ENCODE measurements at regions not wholly inside any gene's neighbourhood (a gene's known extent, or its start where the extent isn't known, plus 50 kb on each side); places are given as distances from the start of the nearest gene placed in this dataset.
A peak's percentile ranks its signal among the peaks of the same experiment; 100 is the strongest.

DNA sequence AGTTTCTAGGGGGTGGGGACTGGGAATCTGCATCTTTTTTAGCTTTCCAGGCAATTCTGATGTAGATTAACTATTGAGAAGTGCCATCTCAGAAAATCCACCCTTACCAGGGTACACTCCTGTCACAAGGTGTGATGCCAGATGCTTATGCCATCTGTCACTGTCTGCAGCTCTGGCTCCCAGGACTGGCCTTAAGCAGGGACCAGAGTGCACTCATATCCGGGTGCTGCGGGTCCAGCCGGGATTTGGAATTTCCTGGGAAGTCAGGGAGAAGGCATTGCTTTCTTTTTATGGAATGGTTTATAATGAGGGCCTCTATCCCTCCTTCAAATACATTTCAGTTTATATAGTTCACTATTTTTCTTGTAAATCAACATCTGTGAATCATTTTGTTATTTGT, 92.6 kb downstream of the TMEM174 start:
- DNase-seq: no peak

DNA sequence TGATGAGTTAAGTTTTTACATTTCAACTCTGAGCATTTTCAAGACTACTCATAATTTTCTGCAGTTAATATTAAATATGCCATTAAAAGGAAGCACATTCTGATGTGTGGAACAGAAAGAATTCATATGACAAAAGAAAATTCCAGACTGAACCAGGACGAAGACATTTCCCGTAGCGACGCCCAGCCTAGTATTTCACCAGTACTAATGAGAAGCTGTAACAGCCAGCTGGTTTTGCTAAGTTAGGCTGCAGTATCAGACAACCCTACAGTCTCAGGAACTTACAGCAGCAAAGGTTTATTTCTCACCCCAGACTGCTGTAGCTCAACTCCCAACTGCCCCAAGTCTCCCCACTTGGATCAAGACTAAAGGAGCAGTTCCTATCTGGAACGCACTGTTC, 91.6 kb downstream of the TMEM174 start:
- DNase-seq: no peak

DNA sequence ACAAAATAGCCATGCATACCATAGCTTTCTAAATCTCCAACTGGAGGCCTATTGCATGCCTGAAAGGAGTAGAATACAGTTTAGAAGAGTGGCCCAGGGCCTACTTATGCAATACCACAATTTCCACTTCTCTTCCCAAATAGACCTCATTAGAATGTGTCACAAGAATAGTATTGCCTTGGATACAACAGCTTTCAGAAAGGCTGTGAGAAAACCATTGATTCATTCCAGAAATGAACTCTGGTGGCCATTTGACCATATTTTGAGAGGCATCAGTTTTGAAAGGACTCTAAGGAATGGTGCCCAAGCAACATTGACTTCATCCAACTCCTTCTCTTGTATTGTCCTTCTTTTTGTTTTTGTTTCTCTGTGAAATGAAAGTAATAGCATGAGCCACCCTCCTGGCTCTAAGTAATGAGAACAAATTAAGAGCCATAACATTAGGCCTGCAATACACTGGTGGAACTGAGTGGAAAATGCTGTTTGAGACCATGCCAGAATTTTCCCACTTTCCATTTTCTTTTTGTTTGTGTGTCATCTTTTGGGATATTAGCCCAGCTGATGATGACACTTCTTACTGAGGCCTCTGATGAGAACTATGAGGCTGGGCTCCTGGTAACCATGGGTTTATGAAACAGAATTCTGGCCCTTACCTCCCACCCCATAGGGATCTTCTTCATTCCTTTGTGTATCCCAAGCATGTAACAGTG, 90.2 kb downstream of the TMEM174 start:
- DNase-seq: no peak

DNA sequence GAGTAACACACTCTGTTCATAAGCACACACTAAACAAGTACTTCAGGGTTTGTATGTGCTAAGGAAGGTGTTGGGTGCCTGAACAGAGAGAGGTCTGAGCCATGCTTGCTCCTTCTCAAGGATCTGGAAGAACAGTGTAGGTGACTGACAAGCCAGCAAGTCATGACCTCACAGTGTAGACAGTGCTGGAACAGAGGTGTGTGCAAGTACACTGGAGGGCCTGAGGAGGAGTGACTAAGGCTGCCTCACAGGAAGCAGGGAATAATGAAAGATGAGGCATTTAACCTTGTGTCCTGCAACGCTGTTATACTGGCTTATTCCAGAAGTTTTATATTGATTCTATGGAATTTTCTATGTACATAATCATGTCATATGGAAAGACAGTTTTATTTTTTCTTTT, 83.9 kb downstream of the TMEM174 start:
- DNase-seq: no peak

DNA sequence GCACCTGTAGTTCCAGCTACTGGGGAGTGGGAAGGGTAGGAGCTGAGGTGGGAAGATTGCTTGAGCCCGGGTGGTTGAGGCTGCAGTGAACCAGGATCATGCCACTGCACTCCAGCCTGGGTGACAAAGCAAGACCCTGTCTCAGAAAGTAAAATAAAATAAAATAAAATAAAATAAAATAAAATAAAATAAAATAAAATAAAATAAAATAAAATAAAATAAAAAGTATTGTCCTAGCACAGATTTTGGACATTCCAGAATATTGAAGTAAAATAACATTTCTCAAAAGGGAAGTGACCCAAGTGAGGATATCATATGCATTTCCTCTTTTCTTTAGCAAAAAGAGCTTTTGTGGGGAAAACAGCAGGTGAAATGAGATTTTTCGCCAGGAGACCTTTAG, 83.5 kb downstream of the TMEM174 start:
- no peak for DNase-seq

DNA sequence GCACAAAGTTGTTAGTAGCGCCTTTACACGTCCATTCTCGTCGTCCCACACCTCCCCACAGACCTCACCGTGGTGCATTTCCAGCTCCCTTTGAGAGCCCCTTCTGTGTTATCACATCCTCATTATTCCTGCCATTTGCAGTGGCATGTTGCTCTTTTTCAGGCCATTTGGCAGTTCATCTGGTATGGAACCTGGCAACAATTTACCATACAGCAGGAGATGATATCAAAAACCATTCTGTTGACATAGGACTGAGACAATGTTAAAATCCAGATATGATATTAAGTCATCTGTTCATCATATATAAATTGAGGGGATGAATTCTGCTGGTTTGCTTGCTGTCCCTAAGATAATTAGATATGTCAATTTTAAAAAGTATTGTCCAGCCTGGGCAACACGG, 83.0 kb downstream of the TMEM174 start:
- no peak for DNase-seq

DNA sequence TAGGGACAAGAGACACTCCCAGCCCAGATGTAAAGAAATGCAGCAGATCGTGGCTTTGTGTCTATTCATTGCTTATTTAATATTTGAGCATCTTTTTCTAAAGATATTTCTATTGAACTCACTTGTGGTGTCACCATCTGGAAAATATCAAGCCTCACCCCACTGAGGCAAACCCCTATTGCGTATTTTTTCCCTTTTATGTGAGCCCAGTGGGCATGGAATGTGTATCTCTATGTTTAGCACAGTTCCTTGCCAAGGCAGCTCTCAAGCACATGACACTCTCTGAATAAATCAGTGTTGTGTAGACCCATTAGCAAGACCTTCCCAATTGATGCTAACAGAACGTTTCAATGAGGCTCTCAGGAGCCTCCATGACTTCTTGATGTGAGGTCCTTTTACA, 81.6 kb downstream of the TMEM174 start:
- no peak for DNase-seq

DNA sequence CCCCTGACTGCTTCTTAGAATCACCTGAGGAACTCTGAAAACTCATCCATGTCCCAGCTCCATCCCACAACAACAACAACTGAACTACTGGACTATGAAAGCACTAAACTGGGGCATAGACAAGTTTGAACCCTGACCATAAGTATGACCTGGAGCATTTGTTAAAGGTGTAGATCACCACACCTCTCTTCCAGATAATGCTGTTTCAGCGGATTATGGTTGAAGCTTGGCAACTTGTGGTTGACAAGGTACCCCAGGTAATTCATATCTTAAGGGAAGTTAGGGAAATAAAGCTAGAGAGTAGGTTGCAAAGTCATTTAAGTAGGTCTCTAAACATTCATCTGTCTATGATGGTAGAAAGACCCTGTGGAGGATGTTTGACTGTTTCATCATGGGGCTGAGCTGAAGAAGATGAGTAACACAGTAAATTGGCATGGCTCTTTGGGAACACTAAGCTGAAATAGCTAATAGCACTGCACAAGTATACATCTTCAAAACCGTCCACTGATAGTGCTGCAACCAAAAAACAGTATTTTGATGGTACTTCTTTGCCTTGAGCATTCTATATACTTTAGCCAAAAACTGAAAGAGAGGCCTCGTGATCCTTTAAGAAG, 80.2 kb downstream of the TMEM174 start:
- no peak for DNase-seq

DNA sequence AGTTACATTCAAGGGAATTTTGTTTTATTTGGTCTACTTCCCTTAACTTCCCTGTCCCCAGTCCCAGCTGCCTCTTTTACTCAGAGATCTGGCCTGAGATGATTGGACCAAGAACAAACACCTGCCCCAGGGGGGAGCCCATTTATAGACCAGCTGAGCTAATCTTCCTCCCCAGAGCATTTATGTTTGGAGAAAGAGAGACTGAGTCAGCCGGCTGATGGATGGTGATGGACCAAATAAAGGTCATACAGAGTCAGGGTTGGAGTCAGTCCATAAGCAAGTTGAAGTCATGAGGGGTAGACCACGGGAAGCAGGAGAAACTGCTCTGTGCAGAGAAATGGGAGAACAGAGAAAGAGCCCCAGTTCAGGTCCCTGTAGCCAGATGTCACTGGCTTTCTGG, 77.7 kb downstream of the TMEM174 start:
- DNase-seq: no peak

DNA sequence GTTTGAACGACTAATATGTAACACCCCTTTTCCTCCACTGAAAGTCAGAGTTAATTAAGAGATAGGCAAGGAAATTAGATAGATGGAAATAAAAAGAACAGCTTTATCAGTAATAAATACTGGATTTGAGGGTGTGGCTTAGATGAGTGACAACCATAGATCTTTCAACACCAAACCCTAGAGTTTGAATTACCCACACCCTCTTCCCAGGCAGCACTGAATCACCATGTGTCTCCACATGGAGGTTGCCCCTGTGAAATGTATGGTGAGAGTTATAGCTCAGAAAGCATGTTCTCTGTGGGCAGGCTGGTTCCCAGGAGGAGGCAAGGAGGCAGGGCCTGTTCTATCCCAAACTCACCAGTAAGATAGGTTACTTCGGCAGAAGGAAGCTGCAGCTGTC, 69.7 kb downstream of the TMEM174 start:
- DNase-seq: no peak

DNA sequence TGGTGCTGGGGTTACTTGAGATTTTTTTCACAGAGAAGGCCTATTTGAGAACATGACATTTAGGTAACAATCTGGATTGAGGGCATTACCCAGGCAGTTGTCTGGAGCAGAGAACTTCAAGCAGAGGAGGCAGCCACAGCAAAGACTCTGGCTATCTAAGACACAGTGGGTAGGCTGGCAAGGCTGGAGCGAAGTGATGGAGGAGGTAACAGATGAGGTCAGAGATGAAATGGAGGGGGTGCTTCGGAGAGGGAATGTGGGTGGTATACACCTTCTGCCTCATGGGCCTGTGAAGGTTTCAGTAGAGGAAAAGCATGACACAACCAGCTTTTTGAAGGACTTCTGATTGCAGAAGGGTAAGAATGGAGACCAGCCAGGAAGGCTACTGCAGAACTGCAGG, 65.9 kb downstream of the TMEM174 start:
- no peak for DNase-seq

DNA sequence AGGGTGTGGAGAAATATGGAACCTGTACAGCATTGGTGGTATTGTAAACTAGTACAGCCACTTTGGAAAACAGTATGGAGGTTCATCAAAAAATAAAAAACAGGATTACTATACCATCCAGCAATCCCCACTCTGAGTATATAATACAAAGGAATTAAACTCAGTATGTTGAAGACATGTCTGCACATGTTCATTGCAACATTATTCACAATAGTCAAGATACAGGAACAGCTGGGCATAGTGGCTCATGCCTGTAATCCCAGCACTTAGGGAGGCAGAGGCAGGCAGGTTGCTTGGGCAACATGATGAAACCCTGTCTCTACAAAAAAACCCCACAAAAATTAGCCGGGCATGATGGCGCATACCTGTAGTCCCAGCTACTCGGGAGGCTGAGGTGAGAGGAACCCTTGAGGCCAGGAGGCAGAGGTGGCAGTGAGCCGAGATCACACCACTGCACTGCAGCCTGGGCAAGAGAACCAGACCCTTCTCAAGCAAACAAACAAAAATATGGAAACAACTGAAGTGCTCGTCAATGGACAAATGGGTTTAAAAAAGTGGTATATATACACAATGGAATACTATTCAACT, 63.6 kb downstream of the TMEM174 start:
- no peak for DNase-seq

DNA sequence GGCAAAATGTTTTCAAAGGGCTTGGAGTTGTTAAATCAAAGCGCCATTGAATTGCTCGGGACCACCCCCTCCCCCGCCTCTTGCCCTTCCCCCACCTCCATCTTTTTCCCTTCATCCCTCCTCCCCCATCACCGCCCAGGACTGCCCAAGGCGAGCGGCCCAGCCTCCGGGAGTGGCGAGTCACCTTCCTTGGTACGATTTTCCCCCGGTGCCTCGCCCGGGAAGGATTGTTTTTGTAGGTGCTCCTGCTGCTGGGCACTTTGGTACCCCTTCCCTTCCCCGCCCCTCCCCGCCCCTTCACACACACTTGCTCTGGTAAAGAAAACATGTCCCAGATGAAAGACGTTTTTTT, 61.2 kb downstream of the TMEM174 start:
- DNase-seq: no peak

DNA sequence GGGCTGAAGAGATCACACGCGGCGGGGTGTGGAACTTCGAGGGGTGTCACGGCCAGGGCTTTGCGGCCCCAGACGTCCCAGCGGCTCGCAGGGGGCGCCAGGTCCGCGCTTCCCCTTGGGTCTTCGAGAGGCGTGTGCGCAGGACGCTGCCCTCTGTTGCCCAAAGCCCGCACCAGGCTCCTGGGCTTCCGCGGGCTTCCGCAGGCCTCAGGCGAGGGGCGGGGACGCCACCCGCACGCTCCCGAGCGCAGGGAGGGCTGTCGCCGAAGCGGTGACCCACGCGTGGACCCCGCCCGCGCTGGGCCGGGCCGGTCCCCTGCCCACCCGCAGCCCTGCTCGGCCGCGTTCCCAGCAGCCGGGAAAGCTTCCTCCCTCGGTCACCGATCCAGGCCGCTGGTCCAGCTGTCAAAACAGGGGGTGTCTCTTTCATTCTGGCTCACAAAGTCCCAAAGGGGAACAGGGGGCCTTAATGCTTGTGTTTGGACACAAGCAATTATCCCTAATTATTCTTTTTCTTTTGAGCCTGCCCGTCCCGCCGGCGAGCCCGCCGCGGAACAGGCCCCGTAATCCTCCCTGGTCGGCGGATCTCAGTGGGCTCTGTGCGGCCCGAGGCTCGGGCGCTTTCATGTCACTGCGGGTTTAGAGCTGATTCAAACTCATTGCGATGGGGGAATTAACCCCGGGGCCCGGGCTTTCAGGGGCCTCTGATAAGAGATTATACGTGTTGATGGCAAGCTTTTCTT, 60.6 kb downstream of the TMEM174 start:
- DNase-seq: peak; percentile 70

DNA sequence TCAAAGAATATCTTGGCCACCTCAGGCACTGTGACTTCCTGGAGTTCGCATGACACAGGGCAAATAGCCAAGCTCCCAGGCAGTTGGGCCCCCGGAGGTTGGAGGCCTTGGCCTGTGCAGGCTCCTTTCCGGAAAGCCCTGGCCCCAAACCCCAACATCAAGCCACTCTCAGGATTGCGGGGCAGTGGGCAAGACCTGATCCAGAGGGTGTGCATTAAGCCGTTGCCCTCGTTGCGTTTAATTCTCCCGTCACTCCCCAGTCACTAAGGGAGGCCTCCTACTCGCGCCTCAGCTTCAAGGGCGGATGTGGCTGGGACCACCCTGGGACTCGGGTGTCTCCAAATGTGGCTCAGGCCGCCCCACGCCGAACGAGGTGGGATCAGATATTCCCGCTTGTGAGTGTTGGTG, 60.1 kb downstream of the TMEM174 start:
- DNase-seq: no peak

DNA sequence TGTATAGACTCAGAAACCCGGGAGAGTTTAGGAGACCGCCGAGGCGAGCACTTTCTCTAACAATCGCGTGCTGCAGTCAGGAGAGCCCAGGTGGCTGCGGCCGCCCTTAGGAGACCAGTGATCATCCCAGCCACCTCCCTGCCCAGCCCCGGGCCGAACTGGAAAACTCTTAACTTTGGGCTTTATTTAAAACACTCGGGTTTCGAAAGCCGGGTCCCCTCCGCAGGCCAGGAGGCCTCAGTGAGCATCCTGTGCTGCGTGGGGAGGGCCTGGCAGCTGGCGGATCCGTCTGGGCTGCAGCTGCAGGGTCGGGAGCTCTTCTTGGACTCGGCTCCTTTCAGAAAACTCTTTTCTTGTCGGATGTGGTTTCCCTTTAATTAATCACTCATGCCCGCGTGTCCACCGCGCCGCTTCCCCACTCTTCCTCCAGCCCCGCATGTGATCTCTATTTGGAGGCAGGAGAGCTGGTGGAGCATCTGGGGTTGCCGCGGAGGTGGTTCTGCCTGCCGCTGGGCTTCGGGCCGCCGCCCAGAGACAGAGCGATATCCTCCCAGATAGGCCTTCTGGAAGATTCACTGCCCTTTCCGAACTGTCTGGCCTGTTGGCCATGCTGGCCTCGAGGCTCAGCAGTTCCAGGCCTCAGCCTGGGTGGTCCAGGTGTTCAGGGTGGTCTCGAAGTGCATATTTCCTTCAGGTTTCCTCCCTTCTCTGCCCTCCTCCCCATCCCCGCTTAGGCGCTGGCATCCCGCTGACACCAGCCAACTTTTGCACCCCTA, 59.5 kb downstream of the TMEM174 start:
- peak; percentile 68 for DNase-seq

DNA sequence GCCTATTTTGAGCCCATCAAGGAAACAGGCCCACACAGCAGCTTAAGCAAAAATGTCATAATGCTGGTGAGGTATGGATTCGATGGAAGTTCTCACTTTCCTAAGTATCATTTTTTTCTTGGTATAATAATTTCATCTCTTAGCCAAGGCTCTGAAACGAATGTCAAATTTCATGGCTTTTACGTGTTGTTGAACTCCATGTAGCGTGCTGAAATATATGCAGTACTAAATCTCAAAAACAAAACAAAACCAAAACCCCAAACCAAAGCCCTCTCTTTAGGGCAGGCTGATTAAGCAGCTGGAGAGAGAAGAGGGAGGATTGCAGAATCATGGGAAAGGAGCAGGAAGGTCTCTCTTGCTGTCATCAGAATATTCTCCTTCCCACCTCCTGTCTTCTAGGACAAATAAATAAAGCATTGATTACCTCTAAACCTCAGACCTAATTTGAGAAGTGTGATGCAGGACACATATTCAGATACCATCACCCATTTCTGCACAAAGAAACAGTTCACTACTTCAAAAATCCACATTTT, 58.3 kb downstream of the TMEM174 start:
- DNase-seq: peak; percentile 51

DNA sequence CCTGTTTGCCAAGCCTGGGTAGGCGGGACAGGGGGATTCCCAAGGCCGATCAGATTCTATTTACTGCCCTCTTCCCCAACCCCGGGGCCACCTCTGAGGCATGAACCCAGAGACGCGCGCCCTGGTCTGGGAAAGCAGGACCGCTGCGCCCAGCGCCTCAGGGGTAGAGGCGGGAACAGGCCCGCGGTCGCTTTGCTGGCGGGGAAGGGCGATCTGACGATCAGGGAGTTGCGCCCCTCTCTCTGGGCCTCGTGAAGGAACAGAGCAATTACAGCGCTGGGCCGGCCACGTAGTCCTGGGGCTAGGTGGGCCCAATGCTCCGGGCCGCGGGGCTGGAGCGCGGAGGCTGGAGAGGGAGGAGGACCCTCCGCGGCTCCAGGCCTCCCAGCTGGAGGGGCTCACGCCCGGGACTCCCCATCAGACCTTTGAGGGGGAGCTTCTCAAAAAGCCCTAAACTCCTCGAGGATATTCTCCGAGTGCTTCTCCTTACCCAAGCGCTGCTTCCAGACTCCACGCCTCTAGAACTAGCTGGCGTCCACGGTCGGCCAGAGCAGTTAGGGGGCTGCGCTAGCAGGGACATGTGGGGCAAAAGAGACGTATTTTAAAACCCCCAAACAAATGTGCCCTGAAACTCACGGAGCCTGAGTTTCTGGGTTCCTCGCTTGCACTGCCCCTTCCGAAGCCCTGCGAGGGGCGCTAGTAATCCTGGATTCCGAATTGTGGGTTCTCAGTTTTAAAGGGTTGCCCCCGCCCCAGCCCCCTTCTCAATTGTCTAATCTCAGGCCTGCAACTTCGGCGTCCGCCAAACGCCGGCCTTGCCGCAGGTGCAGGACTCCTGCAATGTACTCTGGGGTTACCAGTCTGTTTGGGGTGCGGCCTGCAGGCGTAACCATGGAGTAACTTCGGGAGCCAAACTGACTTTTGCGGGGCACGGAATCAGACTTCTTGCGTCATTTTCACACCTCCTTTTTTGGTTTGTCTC, 57.6 kb downstream of the TMEM174 start:
- DNase-seq: no peak

DNA sequence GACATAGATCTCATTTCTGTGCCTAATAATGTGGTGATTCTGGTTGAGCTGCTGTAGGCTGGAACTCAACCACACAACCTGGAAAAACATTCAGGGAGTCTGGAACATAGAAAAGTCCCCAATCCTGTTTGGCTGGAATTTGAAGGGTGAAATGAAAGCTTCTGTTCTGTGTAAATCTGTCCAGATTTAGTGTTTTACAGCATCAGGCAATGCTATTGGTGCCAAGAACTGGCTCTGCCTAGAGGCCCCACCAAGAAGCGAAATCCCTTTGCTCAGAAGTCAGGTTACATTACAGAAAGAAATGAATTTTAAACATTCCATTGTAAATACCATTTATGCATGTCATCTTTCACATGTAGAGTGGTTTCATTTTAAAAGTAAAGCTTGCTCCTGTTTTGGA, 56.3 kb downstream of the TMEM174 start:
- peak; percentile 77 for DNase-seq

DNA sequence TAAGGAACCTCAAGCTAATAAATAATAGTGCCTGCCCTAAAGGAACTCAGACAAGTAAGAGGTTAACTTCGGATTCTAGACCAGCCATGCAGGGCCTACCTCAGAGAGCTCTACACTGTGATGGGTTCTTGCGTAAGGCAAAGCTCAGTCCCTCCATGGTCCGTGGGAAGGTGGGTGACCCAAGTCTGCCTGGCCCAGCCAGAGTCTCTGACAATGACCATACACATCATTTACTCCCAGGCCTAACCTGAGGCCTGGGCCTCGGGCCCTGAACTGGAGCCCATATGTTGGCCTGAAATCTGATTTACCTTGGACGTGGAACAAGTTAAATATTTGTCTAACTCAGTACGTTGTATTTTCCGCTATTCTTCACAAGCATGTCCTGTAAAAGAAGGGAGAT, 55.1 kb downstream of the TMEM174 start:
- DNase-seq: no peak
